ENCODE measurements at regions not wholly inside any gene's neighbourhood (a gene's known extent, or its start where the extent isn't known, plus 50 kb on each side); places are given as distances from the start of the nearest gene placed in this dataset.

GRCh38 chr5:117252566-117252965 lies 677.9 kb upstream of the SEMA6A start:
- ChIA-PET CTCF (no interaction called here), POLR2A (no interaction called here)
- no peak for DNase-seq (ENCODE audit: extremely low spot score)
- TF ChIP-seq SUZ12 (IDR thresholded peaks at IDR 0.05) (no peak), L3MBTL2 (conservative IDR thresholded peaks at IDR 0.05) (no peak)

GRCh38 chr5:117249086-117249815 lies 674.6 kb upstream of the SEMA6A start:
- TF ChIP-seq ARNT (IDR thresholded peaks at IDR 0.05), result no peak
- TF ChIP-seq TARDBP (IDR thresholded peaks at IDR 0.05), result no peak
- no peak for TF ChIP-seq FOXK2 (IDR thresholded peaks at IDR 0.05)
- no peak for TF ChIP-seq BHLHE40 (IDR thresholded peaks at IDR 0.05; ENCODE audit: borderline replicate concordance)
- no peak for TF ChIP-seq FOXA1 (IDR thresholded peaks at IDR 0.05)
- TF ChIP-seq LEF1 (IDR thresholded peaks at IDR 0.05; ENCODE audit: borderline replicate concordance), result no peak
- no peak for TF ChIP-seq CTBP1 (IDR thresholded peaks at IDR 0.05; ENCODE audit: borderline replicate concordance)
- TF ChIP-seq FOXM1 (IDR thresholded peaks at IDR 0.05; ENCODE audit: borderline replicate concordance), result no peak
- TF ChIP-seq ELF4 (IDR thresholded peaks at IDR 0.05), result no peak
- TF ChIP-seq PKNOX1 (IDR thresholded peaks at IDR 0.05), result no peak
- TF ChIP-seq SP1 (IDR thresholded peaks at IDR 0.05), result no peak
- TF ChIP-seq HDGF (IDR thresholded peaks at IDR 0.05; ENCODE audit: borderline replicate concordance), result no peak
- TF ChIP-seq L3MBTL2 (conservative IDR thresholded peaks at IDR 0.05), result no peak
- ChIA-PET CTCF (interaction anchor here (0.7 kb wide), 1 partner anchor 9 kb away, joined by 3 read pairs; no protein-coding TSS in a partner anchor), POLR2A (no interaction called here)
- DNase-seq (ENCODE audit: extremely low spot score), result no peak

DNA sequence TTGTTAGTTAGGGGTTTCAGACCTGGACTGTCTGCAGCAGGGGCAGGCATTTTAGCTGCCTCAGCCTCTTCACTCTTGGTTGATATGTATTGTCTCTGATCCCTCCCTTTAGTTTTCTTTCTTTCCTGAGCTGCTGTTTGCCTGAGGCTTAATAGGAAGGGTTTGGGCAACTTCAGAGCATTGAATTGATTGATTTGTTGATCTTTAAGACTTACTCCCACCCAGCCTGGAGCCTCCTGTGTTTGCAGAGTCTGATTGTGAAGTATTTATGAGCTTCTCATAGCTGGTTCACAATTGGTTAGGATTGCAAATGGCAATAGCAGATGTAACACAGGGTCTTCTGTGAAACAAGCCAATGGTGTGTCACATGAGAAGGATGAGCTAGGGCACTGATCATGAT lies 671.8 kb upstream of the SEMA6A start:
- POLR2A ChIA-PET, result no interaction called here
- no peak for DNase-seq (ENCODE audit: extremely low spot score)
- TF ChIP-seq FOXM1 (IDR thresholded peaks at IDR 0.05; ENCODE audit: borderline replicate concordance) (no peak), FOXA1 (IDR thresholded peaks at IDR 0.05) (no peak), L3MBTL2 (conservative IDR thresholded peaks at IDR 0.05) (no peak), SUZ12 (IDR thresholded peaks at IDR 0.05) (no peak), TARDBP (IDR thresholded peaks at IDR 0.05) (no peak), ARNT (IDR thresholded peaks at IDR 0.05) (no peak), CTBP1 (IDR thresholded peaks at IDR 0.05; ENCODE audit: borderline replicate concordance) (no peak), ELF4 (IDR thresholded peaks at IDR 0.05) (no peak), NFRKB (IDR thresholded peaks at IDR 0.05) (no peak)
- CTCF ChIA-PET, result no interaction called here

- CTCF ChIA-PET, result interaction anchor here (0.6 kb wide), 1 partner anchor 391 kb away, joined by 6 read pairs; no protein-coding TSS in a partner anchor
Measured at GRCh38 chr5:117245130-117245529, 670.5 kb upstream of the SEMA6A start.

DNA sequence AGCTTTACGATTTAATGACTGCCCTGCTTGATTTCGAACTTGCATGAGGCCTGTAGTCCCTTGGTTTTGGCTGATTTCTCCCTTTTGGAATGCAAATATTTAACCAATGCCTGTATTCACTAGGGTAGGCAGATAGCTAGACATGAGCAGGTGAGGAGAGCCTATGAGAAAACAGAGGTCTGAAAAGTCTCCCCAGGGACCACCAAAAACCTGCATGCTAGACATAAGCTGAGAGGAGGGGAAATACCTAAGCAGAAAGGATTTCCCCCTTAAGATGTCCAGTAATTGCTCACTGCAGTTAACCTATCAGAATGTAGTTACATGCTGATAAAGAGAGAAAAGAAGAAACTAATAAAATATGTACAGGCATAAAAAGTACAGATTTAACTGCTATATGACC lies 667.4 kb upstream of the SEMA6A start:
- TF ChIP-seq ELF4 (IDR thresholded peaks at IDR 0.05), result no peak
- no peak for TF ChIP-seq HDGF (IDR thresholded peaks at IDR 0.05; ENCODE audit: borderline replicate concordance)
- no peak for TF ChIP-seq CTBP1 (IDR thresholded peaks at IDR 0.05; ENCODE audit: borderline replicate concordance)
- no peak for TF ChIP-seq BHLHE40 (IDR thresholded peaks at IDR 0.05; ENCODE audit: borderline replicate concordance)
- TF ChIP-seq TARDBP (IDR thresholded peaks at IDR 0.05), result no peak
- TF ChIP-seq FOXK2 (IDR thresholded peaks at IDR 0.05), result no peak
- TF ChIP-seq FOXA1 (IDR thresholded peaks at IDR 0.05), result no peak
- no peak for TF ChIP-seq SUZ12 (IDR thresholded peaks at IDR 0.05)
- TF ChIP-seq ARNT (IDR thresholded peaks at IDR 0.05), result no peak
- no peak for TF ChIP-seq L3MBTL2 (conservative IDR thresholded peaks at IDR 0.05)
- no peak for TF ChIP-seq PKNOX1 (IDR thresholded peaks at IDR 0.05)
- TF ChIP-seq FOXM1 (IDR thresholded peaks at IDR 0.05; ENCODE audit: borderline replicate concordance), result no peak
- no peak for TF ChIP-seq ZNF384 (IDR thresholded peaks at IDR 0.05)
- no peak for TF ChIP-seq LEF1 (IDR thresholded peaks at IDR 0.05; ENCODE audit: borderline replicate concordance)
- no peak for TF ChIP-seq SP1 (IDR thresholded peaks at IDR 0.05)
- TF ChIP-seq NFRKB (IDR thresholded peaks at IDR 0.05), result no peak
- POLR2A ChIA-PET, result no interaction called here
- CTCF ChIA-PET, result no interaction called here
- no peak for DNase-seq (ENCODE audit: extremely low spot score)

More at GRCh38 chr5:117245130-117245529, 670.5 kb upstream of the SEMA6A start:
- DNase-seq (ENCODE audit: extremely low spot score), result no peak
- POLR2A ChIA-PET, result no interaction called here
- TF ChIP-seq FOXA1 (IDR thresholded peaks at IDR 0.05) (no peak), ZNF384 (IDR thresholded peaks at IDR 0.05) (no peak), PKNOX1 (IDR thresholded peaks at IDR 0.05) (no peak), L3MBTL2 (conservative IDR thresholded peaks at IDR 0.05) (no peak), CTBP1 (IDR thresholded peaks at IDR 0.05; ENCODE audit: borderline replicate concordance) (no peak), FOXK2 (IDR thresholded peaks at IDR 0.05) (no peak), ELF4 (IDR thresholded peaks at IDR 0.05) (no peak), SP1 (IDR thresholded peaks at IDR 0.05) (no peak), NFRKB (IDR thresholded peaks at IDR 0.05) (no peak), TARDBP (IDR thresholded peaks at IDR 0.05) (no peak), ARNT (IDR thresholded peaks at IDR 0.05) (no peak), BHLHE40 (IDR thresholded peaks at IDR 0.05; ENCODE audit: borderline replicate concordance) (no peak)

GRCh38 chr5:117236941-117237340 lies 662.3 kb upstream of the SEMA6A start:
- DNase-seq (ENCODE audit: extremely low spot score), result no peak
- ChIA-PET POLR2A (no interaction called here), CTCF (no interaction called here)
- TF ChIP-seq LEF1 (IDR thresholded peaks at IDR 0.05; ENCODE audit: borderline replicate concordance) (no peak), PKNOX1 (IDR thresholded peaks at IDR 0.05) (no peak), L3MBTL2 (conservative IDR thresholded peaks at IDR 0.05) (no peak), NFRKB (IDR thresholded peaks at IDR 0.05) (no peak), ZNF384 (IDR thresholded peaks at IDR 0.05) (no peak), BHLHE40 (IDR thresholded peaks at IDR 0.05; ENCODE audit: borderline replicate concordance) (no peak), SP1 (IDR thresholded peaks at IDR 0.05) (no peak), FOXA1 (IDR thresholded peaks at IDR 0.05) (no peak), ARNT (IDR thresholded peaks at IDR 0.05) (no peak), SUZ12 (IDR thresholded peaks at IDR 0.05) (no peak), ELF4 (IDR thresholded peaks at IDR 0.05) (no peak), HDGF (IDR thresholded peaks at IDR 0.05; ENCODE audit: borderline replicate concordance) (no peak), CTBP1 (IDR thresholded peaks at IDR 0.05; ENCODE audit: borderline replicate concordance) (no peak), FOXM1 (IDR thresholded peaks at IDR 0.05; ENCODE audit: borderline replicate concordance) (no peak), TARDBP (IDR thresholded peaks at IDR 0.05) (no peak), FOXK2 (IDR thresholded peaks at IDR 0.05) (no peak)

Data from HEK293T (cell line).